Adipocyte (in vitro differentiated cells): ENCODE measurements at regions not wholly inside any gene's neighbourhood (a gene's known extent, or its start where the extent isn't known, plus 50 kb on each side); places are given as distances from the start of the nearest gene placed in this dataset.

Experiments used
- DNase-seq: peaks from one replicate; pipeline ENCODE4 v3.0.0-alpha.2; 2015; ENCODE audit warnings: low read depth
- H3K27me3 ChIP-seq: replicated peaks from 2 replicates; pipeline ENCODE4 v1.7.0; 2013; ENCODE audit warnings: mild to moderate bottlenecking, low read length, moderate library complexity; ENCODE audit not compliant: control insufficient read depth, insufficient read depth
- H3K36me3 ChIP-seq: 2 replicates; pipeline ENCODE4 v1.7.0; 2013; ENCODE audit warnings: low read length, mild to moderate bottlenecking, moderate library complexity; ENCODE audit not compliant: control insufficient read depth, insufficient read depth, severe bottlenecking
- H3K4me1 ChIP-seq: 2 replicates; pipeline ENCODE4 v1.7.0; 2013; ENCODE audit warnings: mild to moderate bottlenecking, low read length, moderate library complexity; ENCODE audit not compliant: control insufficient read depth, insufficient read depth
- H3K4me3 ChIP-seq: 2 replicates; pipeline ENCODE4 v1.7.0; 2013; ENCODE audit warnings: mild to moderate bottlenecking, low read length, moderate library complexity
- H3K9ac ChIP-seq: 2 replicates; pipeline ENCODE4 v1.7.0; 2013; ENCODE audit warnings: mild to moderate bottlenecking, low read length, moderate library complexity
- H3K9me3 ChIP-seq: 2 replicates; pipeline ENCODE4 v1.7.0; 2013; ENCODE audit warnings: mild to moderate bottlenecking, low read length, moderate library complexity; ENCODE audit not compliant: control insufficient read depth

DNA sequence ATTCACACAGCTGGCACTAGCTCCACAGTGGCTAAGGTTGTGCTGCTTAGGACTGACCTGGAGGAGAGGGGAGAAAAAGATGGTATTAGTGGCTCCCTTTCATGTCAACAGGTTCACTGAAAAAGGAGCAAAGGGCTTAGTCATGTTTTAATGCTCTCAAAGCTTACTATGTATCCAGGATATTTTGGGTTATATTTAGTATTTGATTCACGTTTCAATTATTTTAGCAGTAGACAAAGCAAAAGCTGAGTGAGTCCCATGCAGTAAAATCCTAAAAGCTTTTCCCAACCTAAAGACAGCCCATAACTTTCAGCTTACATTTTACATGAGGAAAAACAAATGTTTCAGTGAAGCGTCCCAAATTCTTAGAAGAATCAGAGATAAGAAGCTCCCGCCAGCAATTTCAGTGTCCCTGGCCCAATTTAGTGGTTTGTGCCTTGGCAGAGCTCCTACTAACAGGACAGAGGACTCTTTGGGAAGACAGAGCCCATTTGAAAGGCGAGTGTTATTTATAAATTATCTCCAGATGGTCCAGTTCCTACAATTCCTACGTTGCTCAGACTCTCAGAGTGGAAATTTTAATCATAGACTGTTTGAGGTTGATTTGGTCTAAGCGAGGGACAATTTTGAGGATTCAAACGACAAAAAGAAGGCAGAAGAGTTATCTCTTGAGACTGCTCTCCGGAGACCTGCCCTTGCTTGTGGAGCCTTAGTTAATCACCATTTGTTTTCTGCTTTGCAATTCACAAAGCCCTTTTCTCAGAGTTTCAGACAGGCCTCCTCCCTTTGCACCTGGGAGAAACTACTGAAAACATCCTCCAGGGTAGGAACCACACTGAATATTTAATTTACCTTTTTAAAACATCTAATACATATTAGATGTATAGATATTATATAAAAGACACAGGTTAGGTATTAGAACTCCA is 225.0 kb upstream of the ANKRD55 start:
- no peak overlapping the region for H3K4me3 ChIP-seq
- H3K4me1 ChIP-seq: peaks cover 10% of the 10 kb centered on the region
- no peaks in the 10 kb centered on the region for H3K36me3 ChIP-seq
- H3K9me3 ChIP-seq: no peaks in the 10 kb centered on the region
- no peak overlapping the region for H3K9ac ChIP-seq
- no peaks in the 10 kb centered on the region for H3K27me3 ChIP-seq
- DNase-seq: peak; percentile 68

DNA sequence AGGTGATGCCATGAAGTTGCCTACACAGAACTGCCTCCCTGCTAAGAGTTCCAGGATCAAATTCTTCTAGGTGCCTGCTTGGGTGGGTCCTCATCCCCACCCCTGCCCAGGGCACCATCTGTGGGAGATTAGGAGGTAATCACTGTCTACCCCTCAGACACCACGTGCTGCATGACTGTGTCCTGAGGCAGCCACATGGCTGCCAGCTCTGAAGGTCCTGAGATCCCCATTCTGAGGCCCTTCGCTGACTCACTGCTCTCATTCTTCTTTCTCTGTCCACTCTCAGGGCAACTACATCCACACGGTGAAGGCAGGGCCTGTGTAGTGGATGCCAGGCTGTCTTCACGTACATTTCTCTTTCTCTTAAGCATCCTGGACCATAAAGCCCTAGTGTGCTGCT is 222.9 kb upstream of the ANKRD55 start:
- Histone ChIP-seq H3K9me3 (no peaks in the 10 kb centered on the region), H3K36me3 (no peaks in the 10 kb centered on the region), H3K4me1 (peaks cover 10% of the 10 kb centered on the region), H3K9ac (no peak overlapping the region), H3K4me3 (no peak overlapping the region), H3K27me3 (no peaks in the 10 kb centered on the region)
- peak; percentile 76 for DNase-seq

DNA sequence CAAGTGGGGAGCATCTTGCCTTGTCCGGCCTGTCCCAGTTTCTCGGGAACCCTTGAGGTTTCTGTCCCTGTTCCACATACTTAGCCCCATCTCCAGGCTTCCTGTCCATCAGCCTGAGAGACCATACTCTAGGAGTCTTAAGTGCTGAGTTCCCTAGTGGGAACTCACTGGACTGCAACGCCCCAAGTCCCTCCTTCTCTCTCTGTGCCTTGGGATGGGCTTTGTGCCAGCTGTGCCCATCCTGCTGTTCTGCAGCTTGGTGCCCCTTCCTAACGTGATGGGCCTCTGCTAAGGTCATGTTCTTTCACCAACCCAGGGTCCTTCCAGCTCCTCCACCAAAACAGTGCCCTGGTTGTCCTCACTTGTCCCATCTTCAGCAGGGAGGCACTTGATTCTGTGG is 222.3 kb upstream of the ANKRD55 start:
- no peak for DNase-seq
- Histone ChIP-seq H3K4me1 (peaks cover 10% of the 10 kb centered on the region), H3K4me3 (no peak overlapping the region), H3K27me3 (no peaks in the 10 kb centered on the region), H3K36me3 (no peaks in the 10 kb centered on the region), H3K9me3 (no peaks in the 10 kb centered on the region), H3K9ac (no peak overlapping the region)

DNA sequence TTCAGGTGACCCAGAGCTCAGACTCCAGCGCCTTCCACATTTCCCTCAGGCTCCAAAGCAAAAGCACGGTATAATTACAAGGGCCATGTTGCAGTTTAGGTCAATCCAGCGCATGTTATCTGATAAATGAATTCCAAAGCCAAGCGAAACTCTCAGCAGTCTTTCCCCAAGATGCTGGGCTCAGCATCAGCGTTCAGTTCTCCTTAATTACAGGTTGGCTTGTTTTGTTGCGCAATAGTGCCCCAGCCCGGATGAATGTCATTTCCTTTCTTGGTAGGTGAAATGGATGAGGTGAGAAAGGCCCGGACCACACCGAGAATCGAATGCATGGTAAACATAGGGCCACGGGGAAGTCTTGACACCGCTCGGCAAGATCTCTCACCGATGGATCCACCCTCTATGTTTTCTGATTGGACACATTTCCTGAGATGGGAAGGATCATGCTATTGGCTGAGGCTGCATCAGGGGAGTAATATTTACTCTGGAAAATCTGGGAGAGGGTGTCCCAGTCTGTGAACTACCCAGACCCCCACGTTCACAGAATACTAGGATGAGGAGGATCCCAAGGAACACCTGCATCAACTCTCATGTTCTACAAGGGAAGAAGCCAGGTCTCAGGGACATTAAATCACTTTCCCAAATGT is 221.2 kb upstream of the ANKRD55 start:
- no peak for DNase-seq
- no peak overlapping the region for H3K4me3 ChIP-seq
- H3K4me1 ChIP-seq: peaks cover 10% of the 10 kb centered on the region
- H3K9ac ChIP-seq: no peak overlapping the region
- no peaks in the 10 kb centered on the region for H3K36me3 ChIP-seq
- no peaks in the 10 kb centered on the region for H3K9me3 ChIP-seq
- H3K27me3 ChIP-seq: no peaks in the 10 kb centered on the region

DNA sequence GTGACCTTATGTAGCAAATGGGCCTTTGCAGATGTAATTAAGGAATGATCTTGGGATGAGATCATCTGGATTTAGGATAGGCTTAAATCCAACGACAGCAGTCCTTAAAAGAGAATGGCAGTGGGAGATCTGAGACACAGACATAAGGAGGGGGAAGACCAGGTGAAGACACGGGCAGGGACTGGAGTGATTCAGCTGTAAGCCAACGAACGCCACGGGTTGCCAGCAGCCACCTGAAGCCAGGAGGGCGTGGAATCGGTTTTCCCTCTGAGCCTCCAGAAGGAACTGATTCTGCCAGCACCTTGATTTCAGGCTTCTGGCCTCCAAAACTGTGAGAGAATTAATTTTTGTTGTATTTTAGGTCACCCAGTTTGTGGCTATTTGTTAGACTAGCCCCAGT is 218.6 kb upstream of the ANKRD55 start:
- Histone ChIP-seq H3K4me1 (peaks cover 8% of the 10 kb centered on the region), H3K36me3 (no peaks in the 10 kb centered on the region), H3K4me3 (no peak overlapping the region), H3K9ac (no peak overlapping the region), H3K9me3 (no peaks in the 10 kb centered on the region), H3K27me3 (no peaks in the 10 kb centered on the region)
- no peak for DNase-seq

DNA sequence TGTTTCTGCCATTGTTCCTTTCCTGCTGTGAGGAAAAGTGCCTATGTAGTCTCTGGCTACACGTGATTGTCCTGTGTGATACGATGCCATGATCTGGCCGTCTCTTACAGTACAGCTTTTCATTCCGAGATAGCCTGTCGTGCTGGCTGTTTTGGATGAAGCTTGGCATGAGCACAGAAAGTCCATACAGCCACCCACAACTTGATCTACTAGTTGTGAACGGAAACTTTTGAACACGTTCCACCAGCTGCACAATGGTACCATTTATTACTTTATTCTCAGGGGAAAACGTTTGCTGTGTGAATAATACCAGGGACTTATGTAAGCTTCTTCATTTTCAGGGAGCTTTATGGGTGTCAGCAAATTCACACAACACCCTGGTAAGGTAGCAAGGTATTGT is 217.6 kb upstream of the ANKRD55 start:
- no peak overlapping the region for H3K9ac ChIP-seq
- H3K27me3 ChIP-seq: no peaks in the 10 kb centered on the region
- no peak overlapping the region for H3K4me3 ChIP-seq
- peaks cover 8% of the 10 kb centered on the region for H3K4me1 ChIP-seq
- H3K36me3 ChIP-seq: no peaks in the 10 kb centered on the region
- no peaks in the 10 kb centered on the region for H3K9me3 ChIP-seq
- no peak for DNase-seq

DNA sequence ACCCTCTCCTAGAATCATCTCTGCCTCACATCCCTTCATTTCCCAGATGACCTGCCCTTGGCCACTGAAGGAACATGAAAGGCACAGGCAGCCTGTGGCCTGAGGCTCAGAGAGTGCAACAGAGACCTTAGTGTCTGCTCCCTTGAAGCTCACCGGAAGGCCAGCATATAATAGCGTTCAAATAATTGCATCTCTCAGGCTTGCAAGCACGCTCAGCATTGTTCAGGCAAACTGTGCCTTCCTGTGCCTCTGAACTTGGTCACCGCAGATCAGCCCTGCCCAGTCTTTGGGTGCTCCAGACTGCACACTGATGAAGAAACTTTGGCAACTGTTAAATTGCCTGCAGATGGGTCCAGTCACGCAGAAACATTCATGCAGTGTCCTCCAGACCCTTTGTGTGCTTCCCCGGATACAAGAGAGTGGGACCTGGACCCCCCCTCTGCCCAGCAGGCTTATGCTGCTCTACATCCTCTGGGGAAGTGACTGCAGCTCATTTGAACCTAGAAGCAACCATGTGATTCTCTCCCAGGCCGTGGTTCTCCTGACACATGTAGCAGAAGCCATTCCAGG is 216.0 kb upstream of the ANKRD55 start:
- Histone ChIP-seq H3K36me3 (no peaks in the 10 kb centered on the region), H3K9me3 (no peaks in the 10 kb centered on the region), H3K27me3 (no peaks in the 10 kb centered on the region), H3K9ac (no peak overlapping the region), H3K4me3 (no peak overlapping the region), H3K4me1 (peaks cover 8% of the 10 kb centered on the region)
- DNase-seq: peak; percentile 38

DNA sequence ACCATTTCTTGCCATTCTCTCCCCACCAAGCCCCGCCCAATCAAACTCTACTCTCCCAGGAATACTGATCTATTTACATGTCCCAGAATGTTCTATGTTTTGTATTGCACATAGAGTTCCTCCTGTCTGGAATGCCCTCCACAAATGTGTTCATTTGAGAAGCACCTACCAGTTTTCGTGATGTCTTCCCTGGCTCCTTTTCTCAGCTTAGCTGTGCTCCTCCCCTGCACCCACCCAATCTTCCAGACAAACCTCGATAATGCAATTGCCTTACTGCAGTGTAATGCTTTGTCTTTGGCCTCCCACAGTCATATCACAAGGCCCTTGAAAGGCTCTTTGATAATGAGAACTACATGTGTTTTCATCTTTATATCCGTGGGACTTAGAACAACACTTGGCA is 214.5 kb upstream of the ANKRD55 start:
- peaks cover 8% of the 10 kb centered on the region for H3K4me1 ChIP-seq
- no peaks in the 10 kb centered on the region for H3K9me3 ChIP-seq
- no peak overlapping the region for H3K9ac ChIP-seq
- no peaks in the 10 kb centered on the region for H3K27me3 ChIP-seq
- H3K4me3 ChIP-seq: no peak overlapping the region
- DNase-seq: no peak
- no peaks in the 10 kb centered on the region for H3K36me3 ChIP-seq

DNA sequence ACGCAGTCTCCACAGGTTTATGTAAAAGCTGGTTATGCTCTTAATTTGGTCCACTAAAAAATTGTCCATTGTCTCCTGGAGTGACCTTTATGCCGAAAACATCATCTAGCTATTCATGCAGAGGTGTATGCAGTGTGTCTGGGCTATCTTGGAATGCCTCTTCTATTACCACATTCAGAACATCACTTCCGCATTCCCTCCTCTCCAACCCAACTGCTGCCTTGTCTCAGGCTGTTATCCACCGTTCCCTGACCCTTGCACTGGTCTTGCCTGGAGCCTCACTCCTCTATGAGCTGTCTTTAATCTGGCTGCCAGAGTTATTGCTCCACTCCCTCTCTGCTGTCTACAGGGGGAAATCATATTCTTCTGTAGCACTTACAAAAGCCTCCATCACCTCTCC is 214.1 kb upstream of the ANKRD55 start:
- Histone ChIP-seq H3K9ac (no peak overlapping the region), H3K4me1 (peaks cover 8% of the 10 kb centered on the region), H3K36me3 (no peaks in the 10 kb centered on the region), H3K4me3 (no peak overlapping the region), H3K9me3 (no peaks in the 10 kb centered on the region), H3K27me3 (no peaks in the 10 kb centered on the region)
- peak; percentile 25 for DNase-seq

DNA sequence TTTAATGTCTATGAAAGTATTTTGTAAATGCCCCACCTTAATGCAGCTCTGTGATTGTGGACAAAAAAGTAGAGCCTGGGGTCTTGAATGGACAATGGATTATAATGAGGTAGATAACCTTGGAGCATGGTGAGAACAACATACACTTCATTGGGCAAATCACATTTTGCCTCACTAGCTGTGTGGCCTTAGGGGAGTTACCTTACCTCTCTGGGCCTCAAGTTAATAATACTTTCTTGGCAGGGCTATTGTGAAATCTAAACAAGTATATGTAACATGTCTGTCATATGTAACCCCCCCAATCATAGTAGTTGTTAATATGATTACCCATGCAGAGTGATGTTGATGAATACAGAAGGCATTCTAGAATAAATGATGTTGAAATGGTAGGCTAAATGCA is 213.6 kb upstream of the ANKRD55 start:
- no peak for DNase-seq
- Histone ChIP-seq H3K27me3 (no peaks in the 10 kb centered on the region), H3K9ac (no peak overlapping the region), H3K4me3 (no peak overlapping the region), H3K4me1 (peaks cover 12% of the 10 kb centered on the region), H3K9me3 (no peaks in the 10 kb centered on the region), H3K36me3 (no peaks in the 10 kb centered on the region)

DNA sequence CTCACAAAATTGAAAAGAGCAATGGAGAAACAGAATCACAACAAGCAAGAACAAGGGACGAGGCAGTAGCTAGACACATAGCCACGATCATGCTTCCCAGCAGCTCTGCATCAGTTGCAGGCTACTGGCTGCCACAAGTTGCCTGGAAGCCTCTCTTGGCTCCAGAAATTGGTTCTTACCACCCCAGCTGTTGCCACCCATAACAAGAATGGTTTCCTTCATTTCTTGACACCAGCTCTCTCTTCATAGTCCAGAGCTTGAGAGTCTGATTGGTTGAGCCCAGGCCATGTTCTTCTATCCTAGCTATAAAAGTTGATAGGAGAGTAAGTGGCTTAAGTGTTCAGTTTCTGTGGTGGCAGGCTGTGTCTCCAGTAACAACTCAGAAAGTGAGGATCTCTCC is 210.7 kb upstream of the ANKRD55 start:
- Histone ChIP-seq H3K36me3 (no peaks in the 10 kb centered on the region), H3K9me3 (no peaks in the 10 kb centered on the region), H3K4me3 (no peak overlapping the region), H3K27me3 (no peaks in the 10 kb centered on the region), H3K9ac (no peak overlapping the region), H3K4me1 (peaks cover 19% of the 10 kb centered on the region)
- no peak for DNase-seq
